DOHH2 (cell line): ENCODE measurements at regions not wholly inside any gene's neighbourhood (a gene's known extent, or its start where the extent isn't known, plus 50 kb on each side); places are given as distances from the start of the nearest gene placed in this dataset.

Experiments used
- CTCF ChIP-seq: fragments of 200-600 bp; sonication (generic); IDR thresholded peaks from one replicate; pipeline ENCODE4 v1.5.1; 2014; ENCODE audit warnings: antibody characterized with exemption, mild to moderate bottlenecking, low read depth, low read length; ENCODE audit not compliant: poor library complexity, severe bottlenecking
- EZH2phosphoT487 ChIP-seq: fragments of 200-600 bp; sonication (generic); IDR thresholded peaks from 2 replicates; pipeline ENCODE4 v1.6.1; 2017; ENCODE audit warnings: borderline replicate concordance, mild to moderate bottlenecking, antibody characterized with exemption, low read length, moderate library complexity, mixed read lengths

- TF ChIP-seq CTCF (no peak), EZH2phosphoT487 (no peak)
These were observed 601.7 kb upstream of the CXADR start for GRCh38 chr21:16911166-16911607.
